Cerebellar nuclear complex (tissue), 1 donor: ENCODE measurements at regions not wholly inside any gene's neighbourhood (a gene's known extent, or its start where the extent isn't known, plus 50 kb on each side); places are given as distances from the start of the nearest gene placed in this dataset.
"Not testable (repeated sequence)": the region's sequence is repeated elsewhere in the genome, so short reads cannot be mapped to it uniquely, and the experiment has no call there.

Experiments
- DNase-seq, 2 experiments: peaks; one replicate each; lab custom pipeline; 2025; lab: John Stamatoyannopoulos, UW

- DNase-seq, result no peak
These were observed 174.3 kb downstream of the CPS1 start for GRCh38 chr2:210730672-210731071.

- not testable (repeated sequence) for DNase-seq
These were observed 190.4 kb downstream of the CPS1 start for GRCh38 chr2:210746826-210747225.

GRCh38 chr2:210752532-210752931 lies 196.1 kb downstream of the CPS1 start:
- DNase-seq, result no peak

- DNase-seq, result no peak
These were observed 197.0 kb downstream of the CPS1 start for GRCh38 chr2:210753386-210753785.

GRCh38 chr2:210756855-210757254 lies 200.5 kb downstream of the CPS1 start:
- DNase-seq, result no peak

- no peak for DNase-seq
These were observed 206.5 kb downstream of the CPS1 start for GRCh38 chr2:210762604-210763588.

- no peak for DNase-seq
These were observed 212.0 kb downstream of the CPS1 start for GRCh38 chr2:210768329-210768910.

- DNase-seq, result no peak
These were observed 220.4 kb downstream of the CPS1 start for GRCh38 chr2:210776756-210777155.

- no peak for DNase-seq
These were observed 225.8 kb downstream of the CPS1 start for GRCh38 chr2:210782222-210782621.

- DNase-seq, result not testable (repeated sequence)
These were observed 231.4 kb downstream of the CPS1 start for GRCh38 chr2:210787831-210788230.

- DNase-seq, result no peak
These were observed 235.6 kb downstream of the CPS1 start for GRCh38 chr2:210792000-210792399.

GRCh38 chr2:210795506-210795905 lies 239.1 kb downstream of the CPS1 start:
- DNase-seq, result no peak

- DNase-seq, result no peak
These were observed 241.8 kb downstream of the CPS1 start for GRCh38 chr2:210798180-210798579.

GRCh38 chr2:210814251-210815025 lies 258.0 kb downstream of the CPS1 start:
- no peak for DNase-seq

GRCh38 chr2:210816769-210817168 lies 260.4 kb downstream of the CPS1 start:
- no peak for DNase-seq

GRCh38 chr2:210818473-210818872 lies 262.1 kb downstream of the CPS1 start:
- DNase-seq, result no peak

GRCh38 chr2:210833403-210833802 lies 277.0 kb downstream of the CPS1 start:
- no peak for DNase-seq

GRCh38 chr2:210839034-210839433 lies 282.6 kb downstream of the CPS1 start:
- no peak for DNase-seq

GRCh38 chr2:210839450-210839849 lies 283.1 kb downstream of the CPS1 start:
- DNase-seq, result no peak

- no peak for DNase-seq
These were observed 286.5 kb downstream of the CPS1 start for GRCh38 chr2:210842896-210843295.

- DNase-seq, result no peak
These were observed 287.6 kb downstream of the CPS1 start for GRCh38 chr2:210844016-210844415.

- no peak for DNase-seq
These were observed 302.9 kb downstream of the CPS1 start for GRCh38 chr2:210859314-210859713.

- DNase-seq, result no peak
These were observed 303.9 kb downstream of the CPS1 start for GRCh38 chr2:210860276-210860675.
